Epithelial cell of prostate (primary cell): ENCODE measurements at regions not wholly inside any gene's neighbourhood (a gene's known extent, or its start where the extent isn't known, plus 50 kb on each side); places are given as distances from the start of the nearest gene placed in this dataset.

Experiments used
- DNase-seq: peaks from one replicate; pipeline ENCODE4 v3.0.0-alpha.2; 2011; ENCODE audit warnings: low read depth, low spot score
- H3K27ac ChIP-seq: fragments of 450-650 bp; 2 replicates; pipeline ENCODE4 v1.5.1; 2017; ENCODE audit warnings: mild to moderate bottlenecking

DNA sequence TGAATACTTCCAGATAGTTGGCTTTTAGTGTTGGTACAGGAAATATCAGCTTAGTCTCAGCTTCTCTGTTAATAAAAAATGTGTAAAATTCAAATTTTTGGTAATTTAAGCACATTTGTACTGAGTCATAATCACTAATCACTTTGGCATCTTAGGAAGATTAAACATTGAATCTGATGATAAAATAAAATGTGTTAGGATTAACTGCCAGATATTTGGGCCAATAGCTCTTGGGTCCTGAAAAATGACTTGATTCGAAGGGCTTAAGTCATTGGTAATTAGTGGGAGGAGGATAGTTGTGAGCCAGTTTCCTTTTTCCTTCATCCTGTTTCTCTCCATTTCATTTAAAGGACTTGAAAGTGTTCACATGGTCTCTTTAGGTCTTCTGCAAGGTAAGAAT lies 426.1 kb downstream of the RFPL4B start:
- H3K27ac ChIP-seq = no peak overlapping the region
- no peak for DNase-seq

- no peak overlapping the region for H3K27ac ChIP-seq
- DNase-seq = no peak
These were observed 427.2 kb downstream of the RFPL4B start for GRCh38 chr6:112774319-112774718.

DNA sequence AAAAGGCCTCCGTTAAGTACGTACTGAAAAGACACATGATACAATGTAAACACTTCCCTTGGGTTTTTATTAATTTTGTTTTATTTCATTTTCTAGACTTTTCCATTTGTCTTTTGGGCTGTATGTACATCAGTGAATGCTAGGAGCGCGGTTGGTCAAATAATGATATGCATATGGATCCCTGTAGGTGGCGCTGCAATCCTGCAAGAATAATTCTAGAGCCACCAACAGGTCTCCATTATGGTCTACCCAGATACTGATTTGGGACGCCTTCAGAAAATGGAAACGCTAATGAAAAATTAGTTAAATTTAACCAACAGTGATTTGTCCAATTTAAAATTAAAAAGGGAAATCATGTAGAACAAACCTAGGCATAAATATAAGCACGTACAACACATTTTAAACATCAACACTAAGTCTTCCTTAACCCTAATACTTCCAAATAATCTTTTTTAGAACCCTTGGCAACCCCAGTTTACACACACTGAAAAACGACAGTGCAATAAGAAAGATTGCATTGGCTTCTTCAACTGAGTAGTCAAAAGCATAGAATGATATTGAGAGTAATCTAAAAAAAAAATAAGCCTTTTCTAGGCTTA lies 433.5 kb downstream of the RFPL4B start:
- peak; percentile 14 for DNase-seq
- no peak overlapping the region for H3K27ac ChIP-seq

- H3K27ac ChIP-seq = no peak overlapping the region
- no peak for DNase-seq
These were observed 434.1 kb downstream of the RFPL4B start for GRCh38 chr6:112781241-112781640.

DNA sequence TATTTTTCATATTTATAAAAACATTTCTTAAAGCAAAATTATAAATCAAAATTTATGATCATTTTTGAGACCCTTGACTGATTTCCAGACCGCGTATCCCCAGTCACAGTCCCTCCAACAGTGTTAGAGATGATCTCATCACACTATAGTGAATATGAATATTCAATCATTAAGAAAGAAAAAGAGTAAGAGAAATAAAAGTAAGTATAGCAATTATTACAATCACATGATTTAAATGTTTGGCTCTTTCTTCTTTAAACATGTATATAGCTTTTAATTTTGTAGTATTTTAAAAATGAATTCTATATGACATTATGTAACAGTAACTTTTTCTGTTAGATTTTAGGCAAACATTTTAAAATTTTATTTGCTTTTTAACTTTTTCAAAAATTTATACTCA lies 438.3 kb downstream of the RFPL4B start:
- H3K27ac ChIP-seq = no peak overlapping the region
- DNase-seq = no peak

DNA sequence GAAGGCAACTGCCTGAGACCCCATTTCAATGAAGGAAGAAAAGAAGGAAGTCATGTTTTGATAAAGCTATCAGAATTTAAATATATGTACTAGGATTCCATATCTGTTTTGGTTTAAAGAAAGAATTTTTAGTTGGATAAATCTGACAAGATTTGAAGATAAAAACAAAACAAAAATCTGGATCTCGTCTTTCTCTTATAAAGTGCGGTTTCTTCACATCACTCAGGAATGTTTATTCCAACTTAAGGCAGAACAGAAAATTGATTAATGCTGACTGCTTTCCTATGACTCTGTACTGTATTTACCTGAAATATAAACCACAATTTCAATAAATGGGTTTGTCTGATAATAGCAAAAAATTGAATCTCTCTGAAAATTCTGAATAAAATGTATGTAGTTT lies 439.7 kb downstream of the RFPL4B start:
- no peak for DNase-seq
- H3K27ac ChIP-seq = no peak overlapping the region

- DNase-seq = no peak
- no peak overlapping the region for H3K27ac ChIP-seq
These were observed 440.2 kb downstream of the RFPL4B start for GRCh38 chr6:112787371-112787770.

DNA sequence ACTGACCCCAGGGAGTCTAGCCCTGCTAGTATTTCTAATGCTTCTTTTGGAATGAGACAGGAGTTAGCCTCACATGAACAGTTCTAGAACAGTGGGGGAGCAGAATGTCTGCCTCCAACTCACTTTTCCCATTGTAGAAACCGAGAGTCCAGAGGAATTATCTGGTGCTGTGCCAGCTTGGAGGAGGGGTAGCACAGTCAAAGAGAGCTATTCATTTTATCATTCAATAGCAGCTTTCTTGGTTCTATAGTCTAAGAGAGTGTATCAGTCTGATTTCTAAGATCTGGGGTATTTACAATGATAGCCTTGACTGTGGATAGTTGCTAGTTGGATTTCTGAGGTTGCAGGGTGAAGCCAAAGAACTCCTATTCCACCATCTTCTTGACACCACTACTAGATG lies 448.2 kb downstream of the RFPL4B start:
- no peak overlapping the region for H3K27ac ChIP-seq
- DNase-seq = no peak

DNA sequence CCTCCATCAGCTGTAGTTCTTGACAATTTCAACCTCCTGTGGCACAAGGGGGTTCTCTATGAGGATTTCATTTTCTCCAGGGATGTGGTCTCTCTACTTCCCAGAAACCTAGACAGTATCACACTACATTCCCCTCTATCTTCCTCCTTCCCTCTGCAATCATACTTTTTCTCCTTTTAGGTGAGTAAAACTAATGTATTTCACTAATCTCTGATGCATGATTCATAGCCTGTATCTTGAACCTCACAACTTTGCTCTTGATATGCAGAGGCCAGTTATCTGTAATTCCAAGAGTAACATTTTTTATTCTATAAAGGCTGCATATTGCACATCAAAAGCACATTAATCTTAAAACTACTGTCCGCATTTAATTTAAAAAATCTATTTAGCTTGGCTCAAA lies 449.6 kb downstream of the RFPL4B start:
- no peak for DNase-seq
- no peak overlapping the region for H3K27ac ChIP-seq

- H3K27ac ChIP-seq = no peak overlapping the region
- no peak for DNase-seq
These were observed 452.8 kb downstream of the RFPL4B start for GRCh38 chr6:112799889-112800288.

DNA sequence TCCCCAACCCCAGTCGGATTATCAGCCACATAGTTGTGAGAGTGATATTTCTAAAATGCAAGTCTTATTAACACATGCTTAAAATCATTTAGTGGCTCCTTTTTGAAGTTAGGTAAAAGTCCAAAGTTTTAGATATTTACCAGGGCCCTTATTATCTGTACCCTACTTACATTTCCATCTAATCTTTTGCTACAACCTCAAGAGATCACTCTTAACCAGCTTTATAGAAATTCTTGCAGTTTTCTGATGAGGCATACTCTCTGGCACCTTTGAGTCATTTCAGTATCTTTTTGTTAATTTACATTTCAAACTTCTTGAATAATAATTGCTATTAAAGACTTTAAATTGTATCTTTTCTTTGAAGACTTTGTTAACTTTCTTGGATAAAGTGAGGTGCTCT lies 453.3 kb downstream of the RFPL4B start:
- DNase-seq = no peak
- H3K27ac ChIP-seq = no peak overlapping the region

DNA sequence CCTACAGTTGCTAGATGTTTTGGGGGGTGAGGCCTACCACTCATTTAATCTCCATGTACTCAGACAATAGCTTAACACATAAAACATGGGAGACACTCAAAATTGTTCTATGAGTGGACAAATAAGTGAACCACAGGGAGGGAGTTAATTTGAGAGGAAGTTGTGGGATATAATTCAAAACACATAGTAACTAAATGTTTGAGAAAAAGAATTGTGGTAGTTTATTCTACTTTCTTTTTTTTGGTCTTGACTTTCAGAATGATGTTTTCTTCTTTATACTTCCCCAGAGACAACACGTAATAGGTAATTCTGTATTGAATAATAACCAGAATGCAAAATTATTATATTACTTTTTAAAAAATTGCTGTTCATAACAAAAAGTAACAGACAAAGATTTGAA lies 453.8 kb downstream of the RFPL4B start:
- no peak overlapping the region for H3K27ac ChIP-seq
- DNase-seq = no peak

DNA sequence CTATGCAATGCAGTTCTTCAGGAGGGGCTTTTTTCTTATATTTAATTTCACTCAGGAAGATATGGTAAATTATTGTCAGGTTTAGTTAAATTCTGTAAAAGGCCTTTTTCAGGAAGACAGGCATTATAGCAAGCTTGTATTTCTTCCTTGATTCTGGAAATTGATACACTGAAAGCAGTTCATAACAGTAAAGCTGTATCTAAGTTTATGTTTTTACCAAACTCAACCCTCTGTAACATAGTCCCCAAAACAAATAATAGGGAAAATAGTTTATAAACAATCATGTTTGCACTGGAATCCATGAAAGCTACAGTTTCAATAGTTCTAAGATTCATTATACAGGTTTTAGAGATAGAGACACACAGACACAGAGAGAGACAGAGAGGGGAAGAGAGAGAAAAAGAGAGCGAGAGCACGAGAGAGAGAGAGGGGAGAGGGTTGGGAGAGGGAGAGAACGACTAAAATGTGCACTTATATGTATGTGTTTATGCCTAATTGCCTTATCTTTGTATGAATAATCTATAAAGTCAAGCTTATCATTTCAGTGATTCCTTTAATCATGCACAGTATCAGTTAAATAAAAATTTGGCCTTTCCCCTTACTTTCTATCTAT lies 454.4 kb downstream of the RFPL4B start:
- no peak for DNase-seq
- H3K27ac ChIP-seq = no peak overlapping the region

GRCh38 chr6:112802144-112802543 lies 455.0 kb downstream of the RFPL4B start:
- no peak overlapping the region for H3K27ac ChIP-seq

GRCh38 chr6:112804638-112805330 lies 457.7 kb downstream of the RFPL4B start:
- DNase-seq = no peak
- no peak overlapping the region for H3K27ac ChIP-seq

More at GRCh38 chr6:112802144-112802543, 455.0 kb downstream of the RFPL4B start:
- DNase-seq = no peak

GRCh38 chr6:112806163-112806865 lies 459.2 kb downstream of the RFPL4B start:
- no peak for DNase-seq
- no peak overlapping the region for H3K27ac ChIP-seq

- no peak for DNase-seq
- no peak overlapping the region for H3K27ac ChIP-seq
These were observed 474.3 kb downstream of the RFPL4B start for GRCh38 chr6:112821476-112821875.

- H3K27ac ChIP-seq = no peak overlapping the region
- no peak for DNase-seq
These were observed 475.6 kb downstream of the RFPL4B start for GRCh38 chr6:112822769-112823168.

- DNase-seq = no peak
These were observed 480.7 kb downstream of the RFPL4B start for GRCh38 chr6:112827793-112828192.

DNA sequence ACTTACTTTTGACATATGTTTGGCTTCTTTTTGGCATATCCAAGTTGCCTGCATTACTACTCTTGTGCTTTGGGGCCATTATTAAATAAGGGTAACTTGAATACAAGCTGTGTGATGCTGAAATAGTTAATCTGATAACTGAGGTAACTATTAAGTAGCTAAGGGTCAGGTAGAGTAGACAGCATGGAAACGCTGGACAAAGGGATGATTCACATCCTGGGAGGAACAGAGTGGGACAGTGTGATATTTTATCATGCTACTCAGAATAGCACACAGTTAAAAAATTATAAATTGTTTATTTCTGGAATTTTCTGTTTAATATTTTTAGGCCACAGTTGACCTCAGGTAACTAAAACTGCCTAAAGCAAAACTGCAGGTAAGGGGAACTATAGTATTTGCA lies 483.9 kb downstream of the RFPL4B start:
- no peak for DNase-seq
- no peak overlapping the region for H3K27ac ChIP-seq

More at GRCh38 chr6:112827793-112828192, 480.7 kb downstream of the RFPL4B start:
- H3K27ac ChIP-seq = no peak overlapping the region

DNA sequence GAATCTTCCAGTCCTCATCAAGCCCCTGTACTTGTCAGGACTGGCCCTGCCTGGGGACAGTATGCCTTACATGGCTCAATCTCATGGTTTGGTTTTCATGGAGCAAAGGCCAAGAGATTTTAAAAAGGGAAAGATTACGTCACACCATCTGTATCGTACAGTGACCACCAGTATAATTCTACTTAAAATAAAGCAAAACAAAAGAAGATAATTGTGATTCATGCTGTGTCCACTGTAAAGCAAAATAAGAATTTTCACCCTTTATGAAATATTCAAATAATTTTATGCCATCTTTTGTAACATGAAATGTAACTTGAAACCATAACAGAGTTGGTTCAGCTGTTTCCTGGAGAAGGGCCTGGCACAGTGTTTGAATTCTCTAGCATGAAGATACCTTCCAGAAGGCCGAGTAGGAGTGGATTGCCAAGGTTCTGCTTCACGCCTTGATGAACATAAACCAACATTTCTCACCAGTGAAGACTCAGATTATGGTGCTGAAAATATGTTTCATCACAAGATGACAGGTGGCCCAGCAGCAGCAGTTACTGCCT lies 486.5 kb downstream of the RFPL4B start:
- H3K27ac ChIP-seq = no peak overlapping the region
- no peak for DNase-seq
